Stimulated activated naive CD4-positive, alpha-beta T cell (primary cell): ENCODE measurements at regions not wholly inside any gene's neighbourhood (a gene's known extent, or its start where the extent isn't known, plus 50 kb on each side); places are given as distances from the start of the nearest gene placed in this dataset.
"Not testable (repeated sequence)": the region's sequence is repeated elsewhere in the genome, so short reads cannot be mapped to it uniquely, and the experiment has no call there.

Experiments
- DNase-seq, 6 experiments: peaks; one replicate each; lab custom pipeline; 2025; lab: John Stamatoyannopoulos, UW

DNA sequence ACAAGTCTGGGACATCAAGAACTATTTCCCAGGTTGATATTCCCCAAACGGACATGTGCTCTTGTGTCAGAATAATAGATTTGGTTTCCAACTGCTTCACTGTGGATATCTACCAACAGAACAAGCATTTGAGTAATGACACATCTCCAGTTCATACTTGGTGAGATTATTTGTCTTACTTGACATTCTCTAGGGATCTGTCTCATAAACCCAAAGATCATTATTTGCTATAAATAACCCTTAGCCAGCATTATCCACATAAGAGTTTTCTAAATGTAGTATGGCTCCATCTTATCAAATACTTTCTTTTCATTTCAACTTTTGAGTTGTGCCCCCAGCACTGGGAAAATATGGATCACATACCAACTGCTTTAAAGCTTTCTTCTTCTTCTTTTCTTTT lies 1063.9 kb upstream of the CDH18 start:
- DNase-seq, result no peak

DNA sequence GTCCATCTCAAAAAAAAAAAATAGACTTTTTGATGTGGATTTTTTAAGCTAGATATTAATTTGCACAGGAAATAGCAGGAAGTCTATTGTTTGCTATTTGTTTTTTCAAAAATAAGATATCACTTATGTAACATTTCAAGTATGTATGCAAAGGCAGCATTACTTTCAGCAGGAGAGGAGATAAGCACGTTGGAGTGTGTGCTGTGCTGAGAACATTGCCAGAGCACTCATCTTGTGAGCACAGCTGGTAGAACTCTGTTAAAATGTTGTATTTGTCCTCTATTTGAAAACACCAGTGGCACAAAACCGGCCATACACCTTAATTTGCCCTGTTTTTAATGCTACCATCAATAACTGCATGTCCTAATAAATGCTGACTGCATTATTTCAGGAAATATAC lies 1061.9 kb upstream of the CDH18 start:
- no peak for DNase-seq

DNA sequence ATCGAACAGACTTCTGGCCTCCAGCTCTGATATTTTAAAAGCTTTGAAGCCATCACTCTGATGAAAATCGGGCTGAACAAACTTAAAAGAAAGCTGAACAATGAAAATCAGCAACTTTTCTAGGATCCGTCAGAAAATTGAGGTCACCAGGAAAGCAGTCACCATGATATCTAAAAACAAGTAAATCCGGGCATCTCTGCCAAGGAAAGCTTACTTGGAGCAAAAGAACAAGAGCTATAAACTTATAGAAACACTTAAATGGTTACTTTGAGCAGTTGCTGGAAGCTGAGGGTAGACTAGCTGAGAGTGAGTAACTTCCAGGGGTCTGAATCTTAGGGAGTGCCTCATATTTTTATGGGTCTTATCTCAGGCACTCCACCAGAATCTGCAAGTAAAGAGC lies 1043.0 kb upstream of the CDH18 start:
- no peak for DNase-seq

DNA sequence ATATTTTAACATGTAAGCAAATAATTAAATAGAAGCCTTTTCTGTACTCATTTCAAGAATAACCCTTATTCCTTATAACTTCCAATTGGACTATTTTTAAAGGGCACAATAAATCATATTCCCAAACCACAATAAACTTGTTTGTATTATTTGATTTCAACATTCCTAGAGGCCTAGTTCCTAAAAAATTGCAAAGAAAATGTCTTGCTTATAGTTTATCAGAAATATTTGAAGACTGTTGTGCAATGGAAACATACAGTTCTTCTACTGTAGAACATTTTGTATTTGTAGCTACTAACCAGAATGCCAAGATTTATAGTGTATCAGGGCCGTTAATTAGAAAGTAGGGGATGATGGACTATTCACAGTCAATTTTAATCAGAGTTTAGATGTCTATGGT lies 1037.0 kb upstream of the CDH18 start:
- DNase-seq, result no peak

DNA sequence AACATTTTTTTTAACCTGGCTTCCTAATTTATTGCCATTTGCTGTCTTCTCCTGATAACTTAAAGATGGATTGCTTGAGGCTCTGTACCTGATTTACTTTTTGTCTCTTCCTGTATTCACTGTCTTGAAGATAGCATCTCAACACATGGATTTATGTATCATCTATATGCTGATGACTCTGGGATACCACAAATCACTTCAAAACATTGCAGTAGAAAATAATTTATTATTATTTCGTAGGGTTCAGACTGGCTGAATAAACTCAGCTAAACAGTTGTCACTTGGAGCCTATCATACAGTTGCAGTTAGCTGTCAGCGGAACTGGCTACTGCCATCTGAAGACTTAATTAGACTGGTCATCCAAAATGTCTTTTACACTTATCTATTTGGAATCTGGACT lies 1025.2 kb upstream of the CDH18 start:
- no peak for DNase-seq

DNA sequence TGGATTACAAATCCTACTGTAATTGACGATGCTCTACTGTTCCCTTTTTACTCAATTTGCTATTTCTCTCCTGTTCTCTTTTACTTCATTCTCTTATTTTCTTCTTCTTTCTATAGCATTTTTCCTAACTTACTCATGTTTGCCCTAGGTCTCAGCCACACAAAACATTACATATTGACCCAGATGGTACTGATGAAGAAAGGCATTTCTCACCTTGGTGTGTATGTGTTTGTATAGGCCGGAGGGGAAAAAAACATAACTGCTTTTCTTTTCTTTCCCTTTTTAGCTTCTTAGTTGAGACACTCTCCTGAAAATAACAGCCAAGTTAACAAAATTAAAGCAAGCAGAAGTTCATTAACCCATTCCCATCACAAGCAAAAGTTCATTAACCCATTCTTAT lies 1019.8 kb upstream of the CDH18 start:
- DNase-seq, result no peak

DNA sequence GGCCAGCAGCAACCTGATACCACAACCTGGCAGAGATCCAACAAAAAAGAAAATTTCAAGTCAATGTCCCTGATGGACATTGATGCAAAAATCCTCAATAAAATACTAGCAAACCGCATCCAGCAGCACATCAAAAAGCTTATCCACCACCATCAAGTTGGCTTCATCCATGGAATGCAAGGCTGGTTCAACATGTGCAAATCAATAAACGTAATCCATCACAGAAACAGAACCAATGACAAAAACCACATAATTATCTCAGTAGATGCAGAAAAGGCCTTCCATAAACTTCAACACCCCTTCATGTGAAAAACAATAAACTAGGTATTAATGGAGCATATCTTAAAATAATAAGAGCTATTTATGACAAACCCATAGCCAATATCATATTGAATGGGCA lies 1000.9 kb upstream of the CDH18 start:
- not testable (repeated sequence) for DNase-seq

DNA sequence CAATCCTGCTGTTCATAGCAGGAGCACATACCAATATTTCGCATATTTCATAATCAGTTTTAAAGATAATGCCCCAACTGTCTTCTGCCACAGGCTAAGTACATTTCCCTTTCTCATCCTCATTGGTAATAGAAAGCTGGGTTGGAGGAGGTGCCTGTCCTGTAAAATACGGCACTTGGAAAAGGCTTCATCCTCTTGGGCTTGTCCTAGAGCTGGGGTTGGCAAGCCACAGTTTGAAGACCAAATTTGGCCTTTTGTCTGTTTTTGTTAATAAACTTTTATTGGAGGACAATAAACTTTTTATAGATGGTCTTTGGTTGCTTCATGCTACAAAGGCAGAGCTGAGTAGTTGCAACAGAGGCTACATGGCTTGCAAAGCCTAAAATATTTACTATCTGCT lies 997.8 kb upstream of the CDH18 start:
- no peak for DNase-seq

DNA sequence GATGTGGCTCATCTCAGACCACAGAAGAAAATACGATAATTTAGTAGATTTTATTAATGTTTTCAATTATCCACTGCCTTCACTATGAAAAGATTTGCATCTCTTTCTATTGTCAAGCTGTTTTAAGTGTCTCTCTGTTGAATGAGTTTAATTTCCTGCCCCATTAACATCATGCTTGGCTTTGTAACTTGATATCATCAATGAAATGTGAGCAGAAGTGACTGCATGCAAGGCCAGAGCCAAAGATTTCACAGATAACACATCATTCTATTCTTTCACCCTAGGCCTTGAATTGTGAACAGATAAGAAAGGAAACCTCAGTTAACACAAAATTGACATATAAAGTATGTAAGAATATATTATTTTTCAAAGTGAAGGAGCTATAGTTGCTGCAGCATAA lies 986.4 kb upstream of the CDH18 start:
- no peak for DNase-seq

DNA sequence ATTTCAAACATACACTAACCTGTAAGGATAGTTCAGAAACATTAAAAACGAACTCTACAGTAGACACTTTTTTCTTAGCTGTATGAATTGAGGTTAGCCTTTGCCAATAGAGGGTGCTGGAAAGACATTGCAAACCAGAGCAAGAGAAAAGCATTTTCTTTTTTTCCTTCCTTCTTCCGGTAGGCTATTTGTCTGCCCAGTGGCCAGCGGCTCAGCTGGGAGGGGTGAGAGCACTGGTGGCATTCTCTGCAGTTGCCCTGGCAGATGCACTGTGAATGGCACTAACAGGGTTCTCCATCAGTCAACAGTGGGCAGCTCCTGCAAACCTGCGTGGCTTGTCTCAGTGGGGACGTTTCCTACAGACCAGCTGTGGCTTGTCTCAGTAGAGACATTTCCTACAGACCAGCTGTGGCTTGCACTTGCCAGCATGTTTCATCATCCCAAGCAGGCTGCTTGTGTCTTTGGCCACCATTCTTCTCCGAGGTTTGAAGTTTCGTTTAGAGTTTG lies 984.5 kb upstream of the CDH18 start:
- DNase-seq, result no peak

DNA sequence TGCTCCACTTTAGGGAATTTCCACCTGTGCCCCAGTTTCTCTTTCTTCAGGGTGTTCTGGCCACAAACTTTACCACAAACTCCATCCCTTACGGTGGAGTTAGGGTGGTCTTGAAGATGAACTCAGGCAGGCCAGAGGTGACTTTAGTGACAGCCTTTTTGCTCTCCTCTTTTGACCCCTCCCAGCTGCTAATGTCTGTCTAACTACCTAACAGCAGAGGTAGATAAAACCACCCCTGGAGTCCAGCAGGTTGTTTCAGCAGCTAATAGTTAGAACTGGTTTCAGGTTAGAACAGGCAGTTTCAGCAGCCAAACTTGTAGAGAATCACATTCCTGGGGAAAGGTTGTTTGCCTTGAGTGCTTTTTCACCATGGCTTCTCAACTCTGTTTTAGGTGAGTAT lies 971.3 kb upstream of the CDH18 start:
- DNase-seq, result no peak

DNA sequence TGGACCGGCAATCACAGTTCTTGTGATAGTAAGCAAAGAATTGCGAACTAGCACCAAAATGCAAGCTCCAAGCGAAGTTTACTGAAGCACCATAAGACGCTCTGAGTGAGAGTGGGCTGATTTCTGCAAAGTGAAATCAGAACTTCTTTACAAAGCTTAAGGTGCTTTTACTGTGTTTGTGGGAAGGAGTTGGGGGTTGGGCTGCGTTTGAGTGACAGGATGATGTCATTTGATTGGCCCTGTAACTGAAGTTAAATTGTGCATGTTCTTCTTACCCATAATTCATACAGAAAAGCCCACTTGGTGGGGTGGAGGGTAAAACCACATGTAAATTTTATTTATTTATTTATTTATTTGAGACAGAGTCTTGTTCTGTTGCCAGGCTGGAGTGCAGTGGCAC lies 970.6 kb upstream of the CDH18 start:
- DNase-seq, result no peak

DNA sequence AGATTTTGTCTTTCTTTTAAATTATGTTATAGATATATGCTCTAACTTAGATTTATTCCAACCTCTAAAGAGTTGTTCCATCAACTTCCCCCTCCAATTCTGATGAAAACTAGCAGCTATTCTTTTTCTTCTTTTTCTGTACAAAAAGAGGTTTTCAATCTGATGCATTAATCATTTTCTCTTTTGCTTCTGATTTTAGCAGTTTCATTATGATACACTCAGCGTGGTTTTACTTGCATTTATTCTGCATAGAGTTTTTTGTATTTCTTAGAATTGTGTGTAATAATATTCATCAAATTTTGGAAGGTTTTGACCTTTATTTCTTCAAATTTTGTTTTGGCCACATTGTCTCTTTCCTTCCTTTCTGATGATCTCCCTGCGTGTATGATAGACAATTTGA lies 968.1 kb upstream of the CDH18 start:
- no peak for DNase-seq

DNA sequence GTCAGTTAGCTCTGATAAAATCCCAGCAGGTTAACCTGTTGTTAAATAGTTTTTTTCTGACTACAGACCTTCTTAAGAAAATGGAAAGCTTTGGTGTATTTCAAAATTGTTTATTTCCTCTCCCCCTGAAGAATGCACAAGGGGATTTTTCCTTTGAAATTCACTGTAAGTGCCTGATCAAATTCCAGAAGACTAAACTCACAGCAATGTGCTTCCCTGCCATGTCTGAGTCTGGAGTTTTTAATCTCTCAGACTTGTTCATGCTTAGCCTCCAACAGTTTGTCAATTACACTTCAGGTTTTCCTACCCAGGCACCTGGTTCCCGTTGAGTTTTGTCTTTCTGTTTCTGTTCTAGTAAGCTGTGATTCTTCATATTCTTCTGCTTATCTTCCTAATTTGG lies 961.6 kb upstream of the CDH18 start:
- no peak for DNase-seq

DNA sequence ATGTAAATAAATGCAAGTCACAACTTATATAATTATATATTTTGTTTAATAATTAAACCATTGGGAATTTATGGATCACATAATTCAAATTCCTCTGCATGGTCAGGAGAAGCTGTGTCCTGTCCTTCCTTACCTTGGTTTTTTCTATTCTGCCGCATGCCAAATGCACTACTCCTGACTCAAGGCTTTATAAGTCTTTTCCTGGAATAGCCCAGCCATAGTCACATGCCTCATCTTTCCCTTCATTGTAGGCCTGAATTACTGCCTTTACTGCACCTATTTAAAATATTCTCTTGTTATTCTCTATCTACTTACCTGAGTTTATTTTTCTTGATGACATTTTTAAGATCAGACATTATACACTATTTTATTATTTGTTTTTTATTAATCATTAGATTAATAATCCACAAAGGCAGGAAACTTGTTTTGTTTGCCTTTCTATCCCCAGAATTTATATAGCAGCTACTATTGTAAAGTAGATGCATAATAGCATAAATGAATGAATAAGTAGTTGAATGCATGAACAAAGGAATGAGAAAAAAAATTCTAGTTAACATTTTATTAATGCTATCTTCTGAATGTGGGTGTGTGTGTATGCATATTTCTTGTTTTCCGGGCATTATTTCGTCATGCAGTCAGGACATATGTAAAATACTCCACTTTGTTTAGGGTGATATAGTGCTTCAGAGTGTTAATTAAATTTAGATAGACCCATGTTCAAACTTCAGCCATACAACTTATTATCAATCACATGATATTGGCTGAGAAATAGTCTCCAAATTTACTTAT lies 955.4 kb upstream of the CDH18 start:
- not testable (repeated sequence) for DNase-seq

DNA sequence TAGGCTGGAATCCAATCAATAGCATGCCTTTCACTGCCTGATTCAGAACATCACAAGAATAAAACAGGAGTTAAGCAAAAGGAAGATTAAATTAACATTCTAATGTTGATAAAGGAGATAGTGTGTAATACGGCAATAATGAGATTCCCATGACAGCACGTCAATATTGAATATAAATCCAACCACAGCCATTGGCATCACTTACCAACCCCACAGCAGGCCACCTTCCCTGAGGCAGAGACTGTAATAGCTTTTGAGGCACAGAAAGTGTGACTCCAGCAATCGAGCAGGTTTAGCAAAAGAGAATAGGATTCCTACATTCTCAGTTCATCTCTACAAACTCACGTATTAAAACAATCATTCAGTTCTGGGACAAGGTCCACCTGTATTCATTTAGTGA lies 954.6 kb upstream of the CDH18 start:
- not testable (repeated sequence) for DNase-seq

DNA sequence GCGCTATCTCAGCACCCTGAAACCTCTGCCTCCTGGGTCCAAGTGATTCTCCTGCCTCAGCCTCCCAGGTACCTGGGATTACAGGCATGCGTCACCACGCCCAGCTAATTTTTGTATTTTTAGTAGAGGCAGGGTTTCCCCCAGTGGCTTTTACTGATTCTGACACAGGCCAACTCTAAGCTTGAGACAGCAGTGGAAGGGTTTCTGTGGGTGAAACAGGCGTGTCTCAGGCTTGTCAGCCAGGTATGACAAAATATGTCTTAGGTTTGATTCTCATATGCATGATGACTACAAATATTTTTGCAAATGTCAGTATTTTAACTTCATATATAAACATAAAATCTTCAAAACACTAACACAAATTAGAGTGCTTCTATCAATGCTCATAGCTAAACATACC lies 952.8 kb upstream of the CDH18 start:
- not testable (repeated sequence) for DNase-seq

DNA sequence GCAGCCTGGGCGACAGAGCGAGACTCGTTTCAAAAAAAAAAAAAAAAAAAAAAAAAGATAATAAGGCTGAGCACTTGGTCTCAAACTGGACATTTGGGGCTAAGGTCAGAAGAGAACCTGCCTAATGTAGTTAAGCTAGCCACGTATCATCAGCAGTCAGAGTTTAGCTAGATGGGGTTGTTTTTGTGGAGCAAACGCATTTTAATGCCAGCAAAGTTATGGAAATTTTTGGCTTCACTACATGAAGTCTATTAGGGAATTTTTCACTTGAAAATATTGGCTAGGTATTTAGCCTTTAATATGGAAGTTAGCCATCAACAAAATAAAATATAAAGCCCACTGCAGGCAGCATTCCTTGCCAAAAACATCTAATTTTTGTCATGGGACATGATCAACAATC lies 902.9 kb upstream of the CDH18 start:
- not testable (repeated sequence) for DNase-seq

DNA sequence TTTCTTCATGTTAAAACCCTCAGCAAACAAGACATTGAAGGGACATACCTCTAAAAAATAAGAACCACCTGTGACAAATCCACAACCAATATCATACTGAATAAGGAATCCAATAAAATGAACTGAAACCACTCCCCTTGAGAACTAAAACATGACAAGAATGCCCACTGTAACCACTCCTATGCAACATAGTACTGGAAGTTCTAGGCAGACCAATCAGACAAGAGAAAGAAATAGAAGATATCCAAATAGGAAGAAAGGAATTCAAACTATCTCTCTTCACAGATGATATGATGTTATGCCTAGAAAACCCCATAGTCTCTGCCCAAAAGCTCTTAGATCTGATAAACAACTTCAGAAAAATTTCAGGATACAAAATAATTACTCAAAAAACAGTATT lies 887.7 kb upstream of the CDH18 start:
- DNase-seq, result not testable (repeated sequence)

DNA sequence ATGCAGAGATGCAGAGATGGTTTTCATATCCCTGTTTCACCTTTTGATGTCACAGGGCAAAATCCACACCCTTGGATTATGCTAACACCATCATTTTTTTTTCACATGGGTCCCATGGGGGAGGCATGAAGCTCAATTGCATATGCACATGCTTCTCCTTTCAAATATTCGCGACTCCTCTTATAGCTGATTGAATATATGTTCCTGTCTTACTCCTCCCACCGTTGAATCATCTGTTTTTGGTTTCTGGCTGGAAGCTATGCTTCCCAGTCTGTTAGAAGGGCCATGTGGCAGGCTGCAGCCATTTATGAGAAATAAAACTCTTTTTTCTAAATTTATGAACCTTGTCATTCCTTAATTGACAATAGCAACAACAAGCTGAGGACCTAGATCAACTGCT lies 877.9 kb upstream of the CDH18 start:
- not testable (repeated sequence) for DNase-seq

DNA sequence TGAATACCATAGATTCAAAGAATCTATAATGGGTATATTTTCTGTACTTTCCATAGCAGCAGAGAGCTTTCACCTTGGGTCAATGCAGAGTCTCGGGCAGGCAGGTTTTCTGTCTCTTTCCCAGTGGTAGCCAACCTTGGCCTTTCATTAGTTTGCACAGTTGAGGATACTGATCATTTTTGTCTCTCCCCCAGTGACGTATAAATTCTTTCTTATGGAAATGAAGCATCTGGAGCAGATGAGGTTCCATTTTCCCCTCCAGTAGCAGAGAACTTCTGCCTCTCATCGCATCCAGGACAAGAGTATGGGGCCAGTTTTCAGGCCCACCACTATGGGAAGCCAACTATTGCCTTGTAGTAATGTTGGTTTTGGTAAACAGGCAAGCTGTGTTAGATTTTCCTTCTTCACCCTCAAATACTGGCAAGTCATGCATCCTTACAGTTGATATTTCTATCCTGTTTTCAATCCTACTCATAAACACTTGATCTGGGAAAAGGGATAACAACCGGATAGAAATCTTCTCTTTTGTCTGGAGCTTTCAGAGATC lies 845.2 kb upstream of the CDH18 start:
- no peak for DNase-seq

DNA sequence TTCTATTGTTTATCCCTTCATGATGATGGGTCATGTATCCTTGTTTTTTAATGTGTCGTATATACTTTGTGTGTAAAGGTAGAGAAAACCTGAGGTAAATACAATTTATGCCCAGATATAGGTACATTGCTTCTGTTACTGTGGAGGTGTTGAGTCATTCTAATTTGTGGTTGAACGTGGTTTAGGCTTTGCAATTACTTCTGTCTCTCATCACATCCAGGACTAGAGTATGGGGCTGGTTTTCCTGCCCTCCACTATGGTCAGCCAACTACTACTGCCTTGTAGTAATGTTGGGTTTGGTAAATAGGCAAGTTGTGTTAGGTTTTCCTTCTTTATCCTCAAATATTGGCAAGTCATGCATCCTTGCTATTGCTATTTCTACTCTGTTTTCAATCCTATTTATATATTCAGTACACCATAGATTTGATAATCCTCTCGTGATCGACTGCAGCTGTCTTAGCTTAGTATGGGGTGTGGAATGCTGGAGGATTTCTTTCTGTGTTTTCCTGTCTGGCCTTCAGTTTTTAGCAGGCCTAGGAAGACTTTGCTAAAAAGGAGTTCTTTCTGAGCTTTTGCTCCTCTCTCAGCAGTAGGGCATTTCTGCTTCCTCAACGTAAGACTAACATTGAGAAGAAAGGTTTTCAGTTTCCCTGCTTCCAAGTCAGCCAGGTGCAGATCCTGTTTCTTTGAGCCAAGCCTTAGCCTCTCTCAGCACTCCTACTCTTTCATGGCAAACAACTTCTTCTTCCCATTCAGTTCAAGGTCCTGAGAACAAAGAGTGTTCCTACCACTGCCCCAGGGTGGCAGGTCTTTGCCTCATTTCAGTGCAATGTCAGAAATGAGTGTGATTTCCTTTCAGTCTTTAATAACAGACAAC lies 844.4 kb upstream of the CDH18 start:
- no peak for DNase-seq

DNA sequence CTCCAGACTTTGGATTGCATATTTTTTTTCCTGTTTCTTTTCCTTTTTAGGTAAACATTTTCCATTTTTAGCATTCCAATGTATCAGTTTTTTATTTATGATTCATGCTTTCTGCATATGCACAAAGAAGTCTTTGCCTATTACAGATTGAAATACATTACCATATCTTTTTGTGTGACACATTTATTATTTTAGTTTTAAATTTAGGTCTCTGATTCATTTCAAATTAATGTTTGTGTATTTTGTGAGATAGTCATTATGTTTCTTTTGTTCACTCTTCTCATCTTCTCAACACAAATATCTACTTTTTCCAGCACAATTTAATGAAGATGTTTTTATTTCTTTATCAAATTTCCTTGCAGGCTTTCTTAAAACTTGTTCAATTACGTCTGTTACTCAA lies 838.0 kb upstream of the CDH18 start:
- not testable (repeated sequence) for DNase-seq
